Endothelial cell of umbilical vein (primary cell): ENCODE measurements at regions not wholly inside any gene's neighbourhood (a gene's known extent, or its start where the extent isn't known, plus 50 kb on each side); places are given as distances from the start of the nearest gene placed in this dataset.

Experiments used
- BruUV-seq: library from RNA; stranded (reverse); fragments of 400-500 nt; replicated peaks from 2 replicates; lab custom pipeline; 2021; lab: Mats Ljungman, UMichigan
- CTCF ChIA-PET: fragments of 300-600, 350-600 bp; sonication (Branson Sonifier 250); formaldehyde crosslinking; loops from one replicate; lab custom pipeline; 2021; ENCODE audit warnings: antibody characterized with exemption, inconsistent platforms; lab: Charles Lee
- POLR2A ChIA-PET: fragments of 300-600, 350-600 bp; sonication (Branson Sonifier 250); formaldehyde crosslinking; loops from one replicate; lab custom pipeline; 2021; ENCODE audit warnings: antibody characterized with exemption, inconsistent platforms; lab: Charles Lee
- DNase-seq: peaks from one replicate; pipeline ENCODE4 v3.0.0-alpha.2; 2011; ENCODE audit warnings: low read depth, low spot score
- FAIRE-seq: peaks from 2 replicates; lab custom pipeline; 2011; peaks lifted over from hg19 to GRCh38; lab: Jason Lieb, UNC
- H2AFZ ChIP-seq: 2 replicates; pipeline ENCODE4 v1.6.0; 2012; ENCODE audit warnings: low read depth, low read length, control low read depth, inconsistent platforms
- H3K27ac ChIP-seq: 2 replicates; pipeline ENCODE4 v1.5.1; 2011; ENCODE audit warnings: low read depth, mild to moderate bottlenecking, control low read depth, low read length, moderate library complexity; ENCODE audit not compliant: insufficient read depth
- H3K27me3 ChIP-seq, 2 experiments: 2 replicates each; pipeline versions ENCODE4 v1.6.0 to v1.6.1; 2011; ENCODE audit warnings: low read length in 2 of 2, mixed read lengths in 1 of 2; ENCODE audit not compliant: control insufficient read depth in 2 of 2, insufficient read depth in 2 of 2
- H3K36me3 ChIP-seq, 2 experiments: 2 replicates in 1 of 2; 3 replicates in 1 of 2; pipeline ENCODE4 v1.5.1; 2011; ENCODE audit warnings: low read length in 2 of 2, mild to moderate bottlenecking in 1 of 2, moderate library complexity in 1 of 2; ENCODE audit not compliant: control insufficient read depth in 2 of 2, insufficient read depth in 2 of 2; ENCODE audit errors: extremely low read depth in 1 of 2
- H3K4me1 ChIP-seq: 3 replicates; pipeline ENCODE4 v1.5.1; 2011; ENCODE audit warnings: mild to moderate bottlenecking, low read length; ENCODE audit not compliant: control insufficient read depth, insufficient read depth; ENCODE audit errors: extremely low read depth
- H3K4me2 ChIP-seq: 2 replicates; pipeline ENCODE4 v1.6.1; 2011; ENCODE audit warnings: low read length, control low read depth, mixed read lengths; ENCODE audit not compliant: insufficient read depth
- H3K4me3 ChIP-seq, 3 experiments: fragments of 200-600 bp in 1 of 3; sonication (generic), shearing (Covaris generic) in 1 of 3; replicated peaks in 1 of 3; 2 replicates each; pipeline ENCODE4 v1.5.1; 2011 to 2016; ENCODE audit warnings: control low read depth in 3 of 3, low read length in 3 of 3, mild to moderate bottlenecking in 2 of 3, inconsistent platforms in 1 of 3, low read depth in 1 of 3, moderate library complexity in 1 of 3; ENCODE audit not compliant: insufficient read depth in 1 of 3
- H3K79me2 ChIP-seq: 2 replicates; pipeline ENCODE4 v1.6.0; 2012; ENCODE audit warnings: low read length, inconsistent platforms; ENCODE audit not compliant: control insufficient read depth, insufficient read depth
- H3K9ac ChIP-seq: replicated peaks from 2 replicates; pipeline ENCODE3; 2011; ENCODE audit warnings: low read length, control low read depth; ENCODE audit not compliant: insufficient read depth; ENCODE audit errors: extremely low read depth
- H3K9me1 ChIP-seq: replicated peaks from 3 replicates; pipeline ENCODE4 v1.6.0; 2011; ENCODE audit warnings: mild to moderate bottlenecking, low read length; ENCODE audit not compliant: control insufficient read depth, insufficient read depth; ENCODE audit errors: extremely low read depth
- H3K9me3 ChIP-seq: replicated peaks from 2 replicates; pipeline ENCODE4 v1.5.1; 2012; ENCODE audit warnings: low read length, inconsistent platforms; ENCODE audit not compliant: control insufficient read depth, insufficient read depth
- H4K20me1 ChIP-seq: replicated peaks from 2 replicates; pipeline ENCODE3; 2011; ENCODE audit warnings: mild to moderate bottlenecking, low read length; ENCODE audit not compliant: control insufficient read depth, insufficient read depth; ENCODE audit errors: extremely low read depth
- CTCF ChIP-seq, 2 donors: IDR thresholded peaks; 1 replicate in 1 of 2; 2 replicates in 1 of 2; pipeline ENCODE4 v1.5.1; 2011; ENCODE audit warnings: low read length in 2 of 2, mild to moderate bottlenecking in 2 of 2, moderate library complexity in 2 of 2, control low read depth in 1 of 2, inconsistent platforms in 1 of 2, low read depth in 1 of 2; ENCODE audit not compliant: insufficient read depth in 1 of 2; ENCODE audit errors: extremely low read depth in 1 of 2
- EZH2 ChIP-seq: IDR thresholded peaks from 2 replicates; pipeline ENCODE4 v1.6.1; 2012; ENCODE audit warnings: borderline replicate concordance, low read depth, mild to moderate bottlenecking, moderate library complexity, low read length, inconsistent platforms; ENCODE audit not compliant: severe bottlenecking
- FOS ChIP-seq: IDR thresholded peaks from 2 replicates; pipeline ENCODE4 v1.6.1; 2011; ENCODE audit warnings: mild to moderate bottlenecking, low read length, moderate library complexity, borderline replicate concordance; ENCODE audit not compliant: insufficient read depth
- GATA2 ChIP-seq: IDR thresholded peaks from 2 replicates; pipeline ENCODE4 v1.7.0; 2011; ENCODE audit warnings: low read depth, mild to moderate bottlenecking, moderate library complexity, mixed read lengths, low read length; ENCODE audit not compliant: insufficient read length, insufficient read depth
- JUN ChIP-seq: IDR thresholded peaks from 2 replicates; pipeline ENCODE4 v1.6.1; 2011; ENCODE audit warnings: borderline replicate concordance, low read depth; ENCODE audit not compliant: insufficient read length, insufficient read depth
- MYC ChIP-seq: IDR thresholded peaks from one replicate; pipeline ENCODE4 v1.6.1; 2011; ENCODE audit warnings: mild to moderate bottlenecking, low read depth, low read length
- POLR2A ChIP-seq: IDR thresholded peaks from 2 replicates; pipeline ENCODE4 v1.6.1; 2012; ENCODE audit warnings: low read depth, mild to moderate bottlenecking, control low read depth, low read length
- POLR2AphosphoS5 ChIP-seq: IDR thresholded peaks from 2 replicates; pipeline ENCODE4 v1.6.1; 2012; ENCODE audit warnings: low read depth, mild to moderate bottlenecking, control low read depth, low read length, moderate library complexity; ENCODE audit not compliant: insufficient read depth
- dilution Hi-C: fragments of 300-500 bp; cut with MboI; formaldehyde crosslinking; loops from one replicate; pipeline ENCODE4 v1.15.0; 2019; ENCODE audit warnings: low sequenced_read_pairs; ENCODE audit not compliant: extremely low pct_ligation_motif_present
- intact Hi-C: fragments of 100-400 bp; cut with micrococcal nuclease; formaldehyde crosslinking; loops from one replicate; pipeline ENCODE4 v1.10.0; 2022
- TF ChIP-seq, protein P1 (sequence below): IDR thresholded peaks from 2 replicates; pipeline ENCODE4 v1.6.1; 2011; ENCODE audit not compliant: insufficient read depth, insufficient read length

DNA sequence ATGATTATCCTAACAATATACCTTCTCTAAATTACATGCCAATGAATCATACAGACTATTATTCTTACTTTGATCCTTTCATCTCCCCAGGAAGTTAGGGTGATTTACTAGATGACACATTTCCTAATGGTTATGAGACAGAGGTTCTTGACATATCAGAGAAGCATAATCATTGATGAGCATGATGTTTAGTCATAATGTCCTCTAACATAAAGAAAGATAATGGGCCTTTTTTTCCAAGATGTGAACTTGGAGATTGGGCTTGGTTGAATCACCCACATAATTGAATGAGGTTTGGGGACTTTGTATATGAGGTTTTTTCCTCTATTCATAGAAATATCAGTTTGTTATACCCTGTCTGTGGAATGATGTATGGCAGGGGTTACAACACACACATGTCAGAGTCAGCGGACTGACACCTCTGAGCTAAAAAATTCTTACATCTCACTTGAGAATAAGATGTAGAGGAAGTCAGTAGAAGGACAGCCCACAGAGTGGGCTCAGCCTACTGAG is 69.7 kb upstream of the DCBLD2 start:
- CTCF ChIA-PET, result interaction anchor here (1.0 to 1.7 kb wide), 5 partner anchors 10 to 154 kb away, joined by 3 to 10 read pairs (median 6); no protein-coding TSS in a partner anchor
- dilution Hi-C loops, result no loop called here
- Histone ChIP-seq H3K4me3 (peak overlapping the region in 1 of 3 experiments; percentile 5), H3K36me3 (no peaks in the 10 kb centered on the region), H4K20me1 (no peaks in the 10 kb centered on the region), H3K27ac (peak overlapping the region; percentile 100), H3K4me1 (peaks cover 66% of the 10 kb centered on the region), H3K79me2 (no peaks in the 10 kb centered on the region), H3K9me3 (no peaks in the 10 kb centered on the region), H3K4me2 (peak overlapping the region; percentile 76), H3K9ac (peak overlapping the region; percentile 91), H2AFZ (no peak overlapping the region), H3K27me3 (no peaks in the 10 kb centered on the region), H3K9me1 (no peaks in the 10 kb centered on the region)
- FAIRE-seq (peak; percentile 87), DNase-seq (peak; percentile 88)
- TF ChIP-seq, protein P1, sequence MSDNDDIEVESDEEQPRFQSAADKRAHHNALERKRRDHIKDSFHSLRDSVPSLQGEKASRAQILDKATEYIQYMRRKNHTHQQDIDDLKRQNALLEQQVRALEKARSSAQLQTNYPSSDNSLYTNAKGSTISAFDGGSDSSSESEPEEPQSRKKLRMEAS, result no peak
- TF ChIP-seq POLR2A (no peak), GATA2 (peak; percentile 82), CTCF (IDR thresholded peaks at IDR 0.05; ENCODE audit: extremely low read depth in 1 of 2, insufficient read depth in 1 of 2, low read depth in 1 of 2, low read length in 2 of 2) (no peak), POLR2AphosphoS5 (peak; percentile 54), JUN (peak; percentile 100), MYC (no peak), FOS (peak; percentile 100), EZH2 (no peak)
- POLR2A ChIA-PET, result interaction anchor here (1.0 kb wide), 1 partner anchor 71 kb away, joined by 3 read pairs; no protein-coding TSS in a partner anchor
- no TSS peak for BruUV-seq
- intact Hi-C loops, result loop anchor here (1.0 to 5.0 kb wide), 4 partner anchors 15 to 1071 kb away; partner anchors contain the start of gene DCBLD2
